HCEC 1CT (cell line): ENCODE measurements at regions not wholly inside any gene's neighbourhood (a gene's known extent, or its start where the extent isn't known, plus 50 kb on each side); places are given as distances from the start of the nearest gene placed in this dataset.

Source experiments
- DNase-seq: peaks from one replicate; pipeline ENCODE4 v3.0.0-alpha.2; 2017

GRCh38 chr5:31097851-31098250, 95.6 kb upstream of the CDH6 start:
- DNase-seq = no peak

GRCh38 chr5:31096238-31096865, 97.1 kb upstream of the CDH6 start:
- DNase-seq = no peak

GRCh38 chr5:31095796-31096195, 97.7 kb upstream of the CDH6 start:
- DNase-seq = no peak

GRCh38 chr5:31091501-31091900, 102.0 kb upstream of the CDH6 start:
- no peak for DNase-seq

- no peak for DNase-seq
Observed at GRCh38 chr5:31090467-31090866, 103.0 kb upstream of the CDH6 start.

- DNase-seq = no peak
Observed at GRCh38 chr5:31086839-31087415, 106.6 kb upstream of the CDH6 start.

GRCh38 chr5:31084871-31085270, 108.6 kb upstream of the CDH6 start:
- no peak for DNase-seq

GRCh38 chr5:31083364-31083763, 110.1 kb upstream of the CDH6 start:
- DNase-seq = no peak

- no peak for DNase-seq
Observed at GRCh38 chr5:31079668-31080067, 113.8 kb upstream of the CDH6 start.

- DNase-seq = no peak
Observed at GRCh38 chr5:31078956-31079355, 114.5 kb upstream of the CDH6 start.

- no peak for DNase-seq
Observed at GRCh38 chr5:31075981-31076380, 117.5 kb upstream of the CDH6 start.

- DNase-seq = no peak
Observed at GRCh38 chr5:31068287-31068686, 125.2 kb upstream of the CDH6 start.

GRCh38 chr5:31066655-31067328, 126.7 kb upstream of the CDH6 start:
- no peak for DNase-seq

GRCh38 chr5:31064215-31064614, 129.3 kb upstream of the CDH6 start:
- no peak for DNase-seq

- DNase-seq = no peak
Observed at GRCh38 chr5:31062902-31063580, 130.4 kb upstream of the CDH6 start.

GRCh38 chr5:31059889-31060288, 133.6 kb upstream of the CDH6 start:
- no peak for DNase-seq

- DNase-seq = no peak
Observed at GRCh38 chr5:31054453-31054852, 139.0 kb upstream of the CDH6 start.

GRCh38 chr5:31052937-31053658, 140.4 kb upstream of the CDH6 start:
- DNase-seq = no peak

GRCh38 chr5:31051316-31051715, 142.2 kb upstream of the CDH6 start:
- DNase-seq = no peak

GRCh38 chr5:31049936-31050704, 143.4 kb upstream of the CDH6 start:
- no peak for DNase-seq

GRCh38 chr5:31049461-31049860, 144.0 kb upstream of the CDH6 start:
- no peak for DNase-seq
